GM18499 (cell line): ENCODE measurements at regions not wholly inside any gene's neighbourhood (a gene's known extent, or its start where the extent isn't known, plus 50 kb on each side); places are given as distances from the start of the nearest gene placed in this dataset.

Experiments
- ATAC-seq: cut with Tn5 transposase; IDR thresholded peaks from one replicate; pipeline ENCODE4 v1.9.1; 2021; ENCODE audit warnings: moderate number of reproducible peaks; ENCODE audit not compliant: insufficient read depth, unreplicated experiment

DNA sequence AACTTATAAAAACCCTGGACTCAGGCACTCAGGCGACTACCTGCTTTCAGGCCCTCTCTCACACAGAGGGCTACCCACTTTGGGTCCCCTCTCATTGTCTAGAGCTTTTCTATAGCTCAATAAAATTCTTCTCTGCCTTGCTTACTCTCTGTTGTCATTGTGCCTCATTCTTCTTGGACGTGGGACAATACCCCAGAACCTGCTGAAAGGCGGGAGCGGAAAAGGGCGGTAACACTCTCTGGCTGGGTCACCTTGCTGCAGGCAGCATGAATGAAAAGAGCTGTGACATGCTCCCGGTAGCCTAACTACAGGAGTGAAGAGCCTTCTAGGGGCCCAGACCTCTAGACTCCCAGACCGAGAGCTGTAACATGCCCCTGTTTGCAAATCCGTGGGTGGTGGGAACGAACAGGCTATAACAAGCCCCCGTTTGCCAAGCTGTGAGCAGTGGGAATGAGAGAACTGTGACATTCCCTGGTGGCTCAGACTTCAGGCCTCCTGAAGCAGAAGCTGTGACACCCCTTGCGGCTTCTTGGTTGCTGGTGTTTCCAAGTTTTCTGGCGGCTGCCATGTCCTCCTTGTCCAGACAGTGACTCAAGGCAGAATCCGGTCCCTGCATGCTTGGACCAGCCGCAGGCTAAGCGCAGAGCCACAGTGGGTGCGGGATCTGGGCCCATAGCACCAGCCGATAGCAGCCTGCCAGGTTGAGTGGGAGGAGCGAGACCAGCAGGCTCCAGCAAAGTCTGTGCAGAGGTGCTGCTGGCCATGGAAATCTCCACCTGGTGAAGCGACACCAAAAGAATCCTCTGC lies 684.6 kb downstream of the ARAP2 start:
- no peak for ATAC-seq

DNA sequence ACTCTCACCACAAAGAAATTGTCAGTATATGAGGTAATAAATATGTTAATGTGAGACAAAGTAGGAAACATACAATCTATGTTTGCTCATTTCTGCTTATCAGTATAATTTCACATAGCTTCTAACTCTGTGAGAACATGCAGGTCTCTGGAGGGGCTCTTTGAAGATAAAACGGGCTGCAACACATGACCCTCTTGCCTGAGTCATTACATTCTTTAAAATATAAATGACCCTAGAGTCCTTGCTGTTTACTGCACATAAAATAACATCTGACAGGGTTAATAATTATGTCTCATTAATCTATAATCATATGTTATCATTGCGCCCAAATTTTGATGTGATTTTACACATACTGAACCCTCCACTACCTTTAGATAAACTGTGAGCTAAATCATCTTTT lies 681.5 kb downstream of the ARAP2 start:
- ATAC-seq = no peak

GRCh38 chr4:35565640-35566039 lies 678.7 kb downstream of the ARAP2 start:
- ATAC-seq = no peak

DNA sequence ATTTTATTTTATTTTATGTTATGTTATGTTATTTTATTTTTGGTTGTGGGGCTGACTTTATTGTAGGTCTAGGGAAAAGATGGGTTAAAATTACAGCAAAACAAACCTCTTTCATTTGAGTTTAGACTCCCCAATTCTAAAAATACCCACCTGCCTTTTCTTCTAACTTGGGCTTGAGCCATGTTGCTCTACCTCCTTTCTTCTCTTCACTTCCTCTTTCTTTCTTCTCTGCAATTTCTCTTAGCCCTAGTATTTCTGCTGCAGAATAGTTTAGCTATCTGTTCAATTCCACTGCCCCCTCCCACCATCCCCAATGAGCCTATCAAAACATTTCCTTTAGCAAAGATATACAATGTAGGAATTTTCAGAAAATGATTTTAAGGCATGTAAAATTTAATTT lies 653.3 kb downstream of the ARAP2 start:
- ATAC-seq = no peak

GRCh38 chr4:35604252-35604651 lies 640.1 kb downstream of the ARAP2 start:
- no peak for ATAC-seq

DNA sequence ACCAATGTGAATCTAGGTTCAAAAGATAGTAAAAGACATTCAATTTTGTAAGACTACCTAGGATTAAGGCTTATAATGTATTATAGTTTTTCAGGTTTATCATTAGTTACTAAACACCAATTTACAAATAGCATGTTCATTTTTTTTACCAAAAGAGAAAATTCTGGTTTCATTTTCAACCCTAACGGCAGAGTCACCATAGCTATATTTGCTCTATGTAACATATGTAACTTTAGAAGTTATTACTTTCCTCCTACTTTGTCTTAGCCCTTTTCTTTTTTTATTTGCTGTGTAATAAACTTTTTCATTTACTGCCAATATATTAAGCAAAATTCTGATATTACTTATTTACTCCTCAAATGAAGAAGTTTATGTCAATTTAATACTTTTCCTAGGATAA lies 639.6 kb downstream of the ARAP2 start:
- no peak for ATAC-seq

DNA sequence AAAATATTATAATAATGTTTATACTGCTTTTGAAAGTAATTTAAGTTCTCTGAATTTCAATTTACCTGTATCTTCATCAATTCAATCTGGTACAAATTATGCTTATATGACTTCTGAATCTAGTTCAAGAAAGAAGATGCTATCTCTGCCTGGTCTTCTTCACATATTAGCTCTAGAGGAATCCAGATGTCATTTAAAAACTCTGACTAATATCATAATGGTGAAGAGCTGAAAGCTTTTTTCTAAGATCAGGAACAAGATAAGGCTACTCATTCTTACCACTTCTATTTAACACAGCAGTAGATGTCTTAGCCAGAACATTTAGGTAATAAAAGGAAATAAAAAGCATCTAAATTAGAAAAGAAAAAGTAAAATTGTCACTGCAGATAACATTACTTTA lies 636.1 kb downstream of the ARAP2 start:
- no peak for ATAC-seq

DNA sequence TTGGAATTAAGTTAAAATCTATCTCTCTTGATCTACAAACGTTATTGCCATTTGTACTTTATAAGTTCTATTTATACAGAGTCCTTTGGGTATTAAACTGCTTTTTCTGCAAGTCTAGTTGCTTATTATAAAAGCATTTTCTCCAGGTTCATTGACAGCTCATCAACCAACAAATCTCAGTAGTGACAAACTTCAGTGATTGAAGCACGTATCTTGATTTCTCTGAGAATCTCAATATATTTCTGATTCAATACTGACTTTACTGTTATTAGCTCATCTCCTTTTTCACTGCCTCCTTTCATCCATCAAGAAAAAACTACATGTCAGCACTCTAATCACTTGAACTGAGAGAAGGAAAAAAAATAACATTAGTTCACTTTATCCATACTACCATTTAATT lies 630.2 kb downstream of the ARAP2 start:
- no peak for ATAC-seq

DNA sequence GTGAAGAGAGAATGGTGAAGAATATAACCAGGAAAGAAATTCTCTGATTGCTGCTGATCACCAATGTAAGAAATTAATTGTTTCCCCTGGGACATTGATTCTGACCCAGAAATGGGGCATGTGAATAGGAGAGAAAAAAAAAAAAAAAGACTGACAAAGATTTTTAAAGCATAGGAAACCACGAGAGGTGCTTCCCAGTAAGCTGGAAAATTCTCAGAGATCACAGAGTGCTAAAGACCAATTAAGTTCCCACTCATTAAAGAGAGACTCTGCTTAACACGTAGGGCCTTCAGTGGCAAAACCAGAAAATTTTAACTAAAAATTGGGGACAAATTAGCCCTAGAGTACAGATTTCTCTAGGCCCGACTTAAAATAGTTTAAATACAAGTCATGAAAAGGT lies 604.4 kb downstream of the ARAP2 start:
- no peak for ATAC-seq

DNA sequence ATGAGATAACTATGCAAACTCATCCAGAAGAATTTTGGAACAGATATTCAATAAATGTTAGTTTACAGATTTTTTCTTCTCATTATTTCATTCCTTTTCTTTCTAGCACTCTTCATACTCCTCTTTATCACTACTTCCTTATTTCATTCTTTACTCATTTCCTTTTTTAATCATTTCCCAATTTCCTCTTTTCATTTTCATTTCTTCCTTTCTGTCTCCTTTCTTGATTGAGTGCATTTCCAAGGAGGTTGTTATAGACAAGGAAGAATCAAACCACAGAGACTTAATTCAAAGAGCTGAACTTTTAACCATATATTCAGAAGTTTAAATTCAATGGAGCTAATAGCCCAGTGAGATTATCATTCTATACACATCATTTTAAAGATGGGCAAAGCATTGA lies 600.7 kb downstream of the ARAP2 start:
- no peak for ATAC-seq

DNA sequence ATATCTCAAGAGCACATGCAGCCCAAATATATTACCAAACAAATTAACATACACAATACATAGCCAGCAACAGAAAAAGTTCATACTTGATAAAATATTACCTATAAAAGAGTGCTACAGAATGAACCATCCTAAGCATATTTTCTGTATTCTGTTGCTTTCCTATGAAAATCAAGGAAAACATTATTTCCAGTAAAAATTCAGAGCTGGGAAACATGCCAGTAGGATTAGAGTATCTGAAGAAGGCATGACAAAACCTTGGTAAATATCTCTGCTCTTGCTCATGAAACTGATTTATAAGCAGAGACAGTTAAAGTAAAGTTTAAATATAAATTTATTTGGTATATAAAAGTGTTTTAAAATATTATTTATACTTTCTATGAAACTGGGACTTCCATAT lies 599.7 kb downstream of the ARAP2 start:
- no peak for ATAC-seq

DNA sequence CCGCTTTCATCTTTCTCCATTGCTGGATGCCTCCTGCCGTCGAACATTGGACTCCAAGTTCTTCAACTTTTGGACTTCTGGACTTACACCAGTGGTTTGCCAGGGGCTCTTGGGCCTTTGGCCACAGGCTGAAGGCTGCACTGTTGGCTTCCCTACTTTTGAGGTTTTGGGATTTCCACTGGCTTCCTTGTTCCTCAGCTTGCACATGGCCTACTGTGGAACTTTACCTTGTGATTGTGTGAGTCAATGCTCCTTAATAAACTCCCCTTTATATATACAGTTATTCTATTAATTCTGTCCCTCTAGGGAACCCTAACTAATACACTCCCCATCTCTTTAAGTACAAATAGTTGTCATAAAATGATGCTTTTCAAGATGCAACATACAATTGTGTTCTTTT lies 595.3 kb downstream of the ARAP2 start:
- no peak for ATAC-seq

GRCh38 chr4:35649778-35650177 lies 594.5 kb downstream of the ARAP2 start:
- ATAC-seq = no peak

GRCh38 chr4:35652197-35652596 lies 592.1 kb downstream of the ARAP2 start:
- ATAC-seq = no peak

- no peak for ATAC-seq
Observed at GRCh38 chr4:35653451-35653850, 590.9 kb downstream of the ARAP2 start.

- no peak for ATAC-seq
Observed at GRCh38 chr4:35673137-35673536, 571.2 kb downstream of the ARAP2 start.

DNA sequence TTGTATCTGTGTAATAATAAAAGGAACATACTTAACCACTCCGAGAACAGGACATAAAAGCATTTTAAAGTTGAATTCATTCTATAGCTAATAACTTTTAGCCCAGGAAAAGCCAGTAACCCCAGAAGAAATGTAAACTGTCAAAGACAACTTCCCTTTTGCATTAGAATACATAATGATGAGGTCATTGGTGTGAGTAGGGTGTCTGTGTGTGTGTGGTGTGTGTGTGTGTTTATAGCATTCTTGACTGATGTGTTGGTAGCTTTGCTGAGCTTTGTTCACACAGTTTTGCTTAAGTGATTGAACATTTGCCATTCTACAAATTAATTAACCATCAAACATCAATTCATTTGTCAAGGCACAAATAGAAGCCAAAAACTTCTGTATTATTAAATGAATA lies 559.6 kb downstream of the ARAP2 start:
- no peak for ATAC-seq

GRCh38 chr4:35689870-35690269 lies 554.4 kb downstream of the ARAP2 start:
- no peak for ATAC-seq

GRCh38 chr4:35690271-35690670 lies 554.0 kb downstream of the ARAP2 start:
- no peak for ATAC-seq

DNA sequence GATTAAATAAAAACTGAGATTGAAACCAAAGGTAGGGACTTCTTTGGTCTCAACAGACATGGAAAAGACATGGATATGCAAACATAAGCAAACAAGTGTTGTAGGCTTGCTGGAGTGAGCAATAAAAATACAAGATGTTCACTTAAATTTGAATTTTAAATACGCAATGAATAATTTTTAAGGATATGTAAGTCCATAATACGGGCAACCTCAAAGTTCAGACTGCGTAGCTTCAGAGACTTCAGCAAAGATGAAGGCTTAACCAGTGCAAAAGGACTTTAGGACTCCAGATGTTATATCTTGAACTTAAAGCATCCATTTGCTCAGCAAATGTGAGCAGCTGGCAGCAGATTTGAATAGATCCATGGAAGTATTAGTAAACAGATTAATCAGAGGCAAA lies 549.3 kb downstream of the ARAP2 start:
- no peak for ATAC-seq

GRCh38 chr4:35695421-35695820 lies 548.9 kb downstream of the ARAP2 start:
- ATAC-seq = no peak

DNA sequence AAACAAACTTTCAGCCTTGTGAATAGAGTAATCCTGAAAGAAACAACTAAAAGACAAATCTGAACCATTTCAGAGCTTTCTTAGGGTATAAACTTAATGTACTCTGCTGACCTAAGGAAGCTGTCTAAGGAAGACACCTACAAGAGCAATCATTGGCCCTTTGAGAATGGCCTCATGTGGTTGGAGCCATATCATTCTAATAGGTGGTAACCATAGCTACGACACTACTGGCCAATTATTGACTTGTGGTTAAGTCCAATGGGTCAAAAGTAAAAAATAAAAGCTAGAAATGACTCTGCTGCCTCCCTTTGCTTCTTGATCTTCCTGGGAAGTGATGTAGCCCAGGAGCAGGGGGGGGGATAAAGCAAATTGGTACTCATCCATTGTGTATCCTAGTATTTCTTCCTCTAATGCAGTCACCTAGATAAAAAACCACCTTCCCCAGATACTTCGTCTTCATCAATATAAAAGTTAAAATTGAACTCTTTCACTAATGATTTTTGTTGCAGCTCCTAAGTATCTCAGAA lies 547.0 kb downstream of the ARAP2 start:
- ATAC-seq = no peak
